ENCODE measurements at regions not wholly inside any gene's neighbourhood (a gene's known extent, or its start where the extent isn't known, plus 50 kb on each side); places are given as distances from the start of the nearest gene placed in this dataset.

DNA sequence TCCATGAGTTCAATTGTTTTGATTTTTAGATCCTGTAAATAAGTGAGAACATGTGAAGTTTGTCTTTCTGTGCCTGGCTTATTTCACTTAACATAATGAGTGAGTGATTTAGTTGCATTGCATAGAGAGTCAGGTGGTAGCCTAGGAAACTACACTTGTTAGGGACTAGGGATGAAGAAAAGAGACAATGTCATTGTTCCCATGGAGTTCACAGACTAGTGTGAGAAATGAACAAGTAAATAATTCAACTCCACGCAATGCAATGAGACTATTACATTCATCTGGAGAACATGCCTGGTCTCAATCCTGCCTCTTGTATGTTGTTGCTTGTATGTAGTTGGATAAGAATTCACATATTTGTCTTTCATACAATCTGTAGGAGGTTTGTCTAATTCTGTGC lies 76.3 kb upstream of the B3GAT2 start:
- TF ChIP-seq CTCF (IDR thresholded peaks at IDR 0.05 in 8 of 11, conservative IDR thresholded peaks at IDR 0.05 in 3 of 11), result no peak
- no peak for TF ChIP-seq POLR2A (IDR thresholded peaks at IDR 0.05)
